Ovary (tissue), 7 donors: ENCODE measurements at regions not wholly inside any gene's neighbourhood (a gene's known extent, or its start where the extent isn't known, plus 50 kb on each side); places are given as distances from the start of the nearest gene placed in this dataset.

ENCODE experiments used
- DNase-seq, 5 donors: peaks; one replicate each; pipeline ENCODE4 v3.0.0-alpha.2; 2019 to 2020
- H3K27ac ChIP-seq, 2 donors: fragments of 200-600 bp; one replicate each; pipeline versions ENCODE4 v1.5.1 to v1.8.0; 2019 to 2022
- H3K27me3 ChIP-seq: fragments of 200-600 bp; one replicate; pipeline ENCODE4 v1.8.0; 2022
- H3K36me3 ChIP-seq: fragments of 200-600 bp; sonication (generic); one replicate; pipeline ENCODE4 v1.5.1; 2019
- H3K4me1 ChIP-seq: one replicate; pipeline ENCODE4 v1.8.1; 2013; ENCODE audit warnings: mild to moderate bottlenecking, moderate library complexity; ENCODE audit not compliant: insufficient read depth
- H3K4me3 ChIP-seq: fragments of 200-600 bp; sonication (generic); one replicate; pipeline ENCODE4 v1.5.1; 2017
- H3K9me3 ChIP-seq, 2 donors: fragments of 200-600 bp in 1 of 2; sonication (generic) in 1 of 2; one replicate each; pipeline versions ENCODE4 v1.5.1 to v1.8.1; 2013 to 2019; ENCODE audit warnings: mild to moderate bottlenecking in 1 of 2, moderate library complexity in 1 of 2
- CTCF ChIP-seq, 3 donors: fragments of 450-650 bp in 2 of 3; fragments of 200-600 bp in 1 of 3; IDR thresholded peaks; one replicate each; pipeline versions ENCODE4 v1.5.1 to v1.8.0; 2016 to 2022; ENCODE audit warnings: antibody characterized with exemption in 3 of 3, mild to moderate bottlenecking in 1 of 3
- EP300 ChIP-seq: sonication (generic); formaldehyde crosslinking; IDR thresholded peaks from one replicate; pipeline ENCODE4 v1.6.1; 2017; ENCODE audit warnings: antibody characterized with exemption
- POLR2A ChIP-seq: fragments of 450-650 bp; IDR thresholded peaks from one replicate; pipeline ENCODE4 v1.6.1; 2017; ENCODE audit warnings: antibody characterized with exemption, mild to moderate bottlenecking, moderate library complexity
- WGBS, 3 donors: extraction: QIAGEN DNeasy Blood & Tissue Kit in 1 of 3; methylation state at CpG; one replicate each; pipeline versions ENCODE4 v1.1.5 to v1.1.7; 2013 to 2017; 5-methylcytosine and 5-hydroxymethylcytosine counted together
- intact Hi-C, 4 donors: fragments of 100-400 bp; cut with DNase I; formaldehyde crosslinking; loops; one replicate each; pipeline versions ENCODE4 v1.11.0 to v1.15.1; 2022 to 2023
- donor health status: DM: no; HTN: no; CAD: no; lungs with moderate emphysema.
- donor health status: DM: no; HTN: no; CAD: no.
- donor health status: Bipolar disorder and iron deficiency.
- donor health status: DM: no; HTN: no; CAD: no.
- donor health status: DM: yes; HTN: yes; CAD: no.

GRCh38 chr5:89315286-89316100 lies 432.5 kb upstream of the MEF2C start:
- peak; percentile 33 to 65 (median 39) for DNase-seq
- no peaks in the 10 kb centered on the region for H3K9me3 ChIP-seq
- H3K36me3 ChIP-seq, result no peaks in the 10 kb centered on the region
- WGBS, 3 donors, result 14 to 21% (median 17%) methylated on average over 12 of the region's 12 CpGs
- intact Hi-C loops, result no loop called here
- TF ChIP-seq POLR2A (no peak), CTCF (IDR thresholded peaks at IDR 0.05) (no peak), EP300 (no peak)
- peaks cover 3% of the 10 kb centered on the region for H3K4me1 ChIP-seq
- H3K27me3 ChIP-seq, result no peaks in the 10 kb centered on the region
- H3K27ac ChIP-seq, result peak overlapping the region in 1 of 2 donors; percentile 36
- H3K4me3 ChIP-seq, result no peak overlapping the region

GRCh38 chr5:89313804-89314588 lies 431.0 kb upstream of the MEF2C start:
- Histone ChIP-seq H3K27ac (no peak overlapping the region), H3K27me3 (no peaks in the 10 kb centered on the region), H3K9me3 (no peaks in the 10 kb centered on the region), H3K36me3 (no peaks in the 10 kb centered on the region), H3K4me1 (peaks cover 3% of the 10 kb centered on the region), H3K4me3 (no peak overlapping the region)
- DNase-seq, result no peak
- TF ChIP-seq EP300 (no peak), CTCF (IDR thresholded peaks at IDR 0.05) (no peak), POLR2A (no peak)
- intact Hi-C loops, result no loop called here
- 28 to 52% (median 37%) methylated on average over 3 of the region's 3 CpGs for WGBS, 3 donors

GRCh38 chr5:89313044-89313443 lies 430.1 kb upstream of the MEF2C start:
- no peak for DNase-seq
- no peaks in the 10 kb centered on the region for H3K9me3 ChIP-seq
- H3K27ac ChIP-seq, result no peak overlapping the region
- H3K36me3 ChIP-seq, result no peaks in the 10 kb centered on the region
- peaks cover 3% of the 10 kb centered on the region for H3K4me1 ChIP-seq
- 25 to 35% (median 25%) methylated on average over 2 of the region's 2 CpGs for WGBS, 3 donors
- no peaks in the 10 kb centered on the region for H3K27me3 ChIP-seq
- intact Hi-C loops, result no loop called here
- no peak for TF ChIP-seq CTCF (IDR thresholded peaks at IDR 0.05)
- TF ChIP-seq EP300, result no peak
- no peak for TF ChIP-seq POLR2A
- H3K4me3 ChIP-seq, result no peak overlapping the region

GRCh38 chr5:89309268-89309667 lies 426.3 kb upstream of the MEF2C start:
- no peak overlapping the region for H3K4me3 ChIP-seq
- TF ChIP-seq POLR2A (no peak), EP300 (no peak), CTCF (IDR thresholded peaks at IDR 0.05) (no peak)
- H3K36me3 ChIP-seq, result no peaks in the 10 kb centered on the region
- WGBS, 3 donors, result 86 to 92% (median 90%) methylated on average over 1 of the region's 1 CpG
- H3K27ac ChIP-seq, result no peak overlapping the region
- peaks cover under 1% of the 10 kb centered on the region for H3K4me1 ChIP-seq
- intact Hi-C loops, result no loop called here
- H3K27me3 ChIP-seq, result no peaks in the 10 kb centered on the region
- no peak for DNase-seq
- H3K9me3 ChIP-seq, result no peaks in the 10 kb centered on the region
